ENCODE measurements at regions not wholly inside any gene's neighbourhood (a gene's known extent, or its start where the extent isn't known, plus 50 kb on each side); places are given as distances from the start of the nearest gene placed in this dataset.

DNA sequence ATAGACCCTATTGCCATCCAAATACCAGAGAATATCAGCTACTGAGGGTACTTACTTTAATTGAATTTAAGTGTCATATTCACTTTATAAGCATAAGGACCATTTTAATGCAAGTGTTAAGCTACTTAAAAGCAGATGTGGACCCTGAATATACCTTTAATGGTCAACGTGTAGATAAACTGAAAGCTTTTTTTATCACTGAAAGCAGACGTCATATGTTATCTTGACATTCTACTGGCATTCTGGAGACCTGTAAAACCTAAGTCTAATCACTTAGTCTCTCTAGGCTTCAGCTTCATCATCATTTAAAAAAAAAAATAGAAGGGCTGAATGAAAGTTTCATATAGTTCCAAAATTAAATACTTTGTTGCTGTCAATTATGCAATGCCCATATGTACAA, 116.5 kb downstream of the ELAPOR2 start:
- no peak for DNase-seq

DNA sequence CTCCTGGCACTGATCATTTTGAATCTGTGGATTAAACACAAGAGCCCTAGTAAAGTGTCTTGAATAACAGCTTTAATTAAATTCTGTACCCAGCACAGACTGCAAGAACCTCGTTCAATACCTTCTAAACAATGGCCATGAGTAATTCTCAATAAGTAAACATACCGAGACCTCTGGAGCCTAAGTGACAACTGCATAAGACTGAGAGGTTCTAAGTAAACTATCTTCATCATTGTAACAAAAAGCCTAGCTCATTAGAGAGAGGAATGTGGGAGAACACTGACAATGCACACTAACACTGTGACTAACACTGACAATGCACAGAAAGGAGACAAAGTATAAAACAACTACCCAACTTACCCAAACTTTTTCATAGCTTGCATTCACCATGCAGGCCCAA, 117.4 kb downstream of the ELAPOR2 start:
- DNase-seq = no peak

DNA sequence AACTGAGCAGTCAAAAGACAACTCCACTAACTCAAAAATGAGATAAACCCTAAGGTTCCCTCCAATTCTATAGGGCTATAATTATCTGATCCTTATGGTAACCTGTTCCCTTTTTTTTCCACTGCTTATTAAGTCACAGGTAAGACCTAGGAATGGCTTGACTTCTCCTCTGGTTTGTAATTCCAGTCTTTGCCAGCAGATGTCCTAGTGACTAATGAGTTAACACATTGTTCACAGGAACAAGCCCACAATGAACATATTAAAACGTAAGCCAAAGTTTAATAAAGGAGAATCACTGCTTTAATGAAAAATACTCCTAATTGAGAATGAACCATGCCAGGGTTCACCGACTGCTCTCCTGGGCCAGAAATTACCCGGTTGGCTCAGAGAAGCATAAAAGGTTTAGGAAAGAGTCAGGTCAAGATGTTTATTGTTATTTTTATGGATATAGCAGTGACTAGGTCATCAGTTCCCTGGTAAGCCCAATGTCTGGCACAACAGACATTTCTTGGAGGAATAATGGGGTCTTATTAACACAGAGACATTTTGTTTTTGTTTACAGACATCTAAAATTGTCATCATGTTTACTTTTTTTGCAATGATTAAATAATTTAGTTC, 120.1 kb downstream of the ELAPOR2 start:
- peak; percentile 77 for DNase-seq

GRCh38 chr7:86937363-86937878, 122.0 kb downstream of the ELAPOR2 start:
- no peak for DNase-seq

GRCh38 chr7:86933295-86933845, 126.1 kb downstream of the ELAPOR2 start:
- no peak for DNase-seq

DNA sequence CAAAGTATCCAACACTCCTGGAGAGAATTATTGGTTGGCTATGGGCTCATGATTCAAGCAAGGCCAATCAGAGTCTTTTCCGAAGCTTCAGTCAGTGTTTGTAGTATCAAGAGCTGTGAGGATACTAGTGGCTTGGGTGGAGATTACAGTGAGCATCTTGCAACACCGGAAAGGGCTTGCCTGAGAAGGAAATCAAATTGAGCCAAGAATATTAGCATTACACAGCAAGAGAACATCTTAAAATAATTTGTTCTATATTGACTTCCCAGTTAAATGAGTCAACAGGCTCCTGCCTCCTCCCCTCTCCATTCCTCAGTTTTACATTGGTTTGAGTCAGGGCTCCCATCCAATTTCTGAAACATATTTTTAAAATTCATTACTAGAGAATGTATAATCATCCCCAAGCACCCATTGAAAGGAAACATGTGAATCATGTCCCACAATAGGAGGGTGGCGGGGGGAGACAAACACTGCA, 127.4 kb downstream of the ELAPOR2 start:
- no peak for DNase-seq

DNA sequence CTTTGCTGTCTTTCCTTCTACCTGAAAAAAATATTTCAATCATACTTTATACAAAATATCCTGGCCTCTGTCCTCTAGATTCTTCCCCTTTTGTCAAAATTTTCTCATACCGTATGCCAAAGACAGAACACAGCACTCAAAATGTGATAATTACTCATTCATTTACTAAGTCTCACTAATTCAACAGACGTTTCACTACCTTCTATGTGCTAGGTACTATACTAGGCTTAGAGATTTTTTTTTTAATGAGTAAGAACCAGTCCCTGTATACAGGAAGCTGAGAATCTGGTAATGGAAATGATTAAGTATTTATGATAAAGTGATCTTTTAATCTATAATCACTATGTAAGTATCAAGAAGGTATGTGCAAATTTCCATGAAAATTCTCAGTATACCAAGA, 128.0 kb downstream of the ELAPOR2 start:
- no peak for DNase-seq

DNA sequence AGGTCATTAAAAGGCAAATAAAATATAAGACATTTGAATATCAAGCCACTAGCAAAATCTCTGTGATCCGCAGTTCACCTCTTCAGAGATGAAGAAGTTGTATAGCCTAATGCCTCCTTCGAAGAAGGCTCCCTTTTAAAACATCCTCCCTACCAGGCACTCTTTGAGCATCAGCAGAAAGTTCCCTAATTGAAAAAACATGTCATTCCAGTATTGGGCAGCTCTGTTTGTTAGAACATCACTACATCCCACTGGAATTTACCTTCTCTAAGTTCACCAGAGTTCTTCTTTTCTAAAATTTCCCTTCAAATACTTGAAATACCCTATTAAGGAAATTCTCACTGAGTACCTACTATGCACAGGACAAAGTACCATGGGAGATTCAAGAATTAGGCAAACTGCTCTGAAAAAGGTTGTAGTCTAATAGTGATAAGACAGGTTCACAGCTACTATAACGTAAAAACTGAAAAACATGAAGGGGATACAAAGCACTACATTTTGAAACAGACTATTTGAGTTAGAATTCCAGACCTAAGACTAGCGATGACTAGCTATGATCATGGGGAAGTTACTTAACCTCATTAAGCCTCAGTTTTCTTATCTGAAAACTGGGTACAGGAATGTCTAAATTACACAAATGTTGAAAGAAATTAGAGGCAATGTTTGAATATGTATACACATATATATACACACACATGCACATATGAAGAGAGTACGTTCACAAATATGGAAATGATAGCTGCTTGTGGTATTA, 128.7 kb downstream of the ELAPOR2 start:
- no peak for DNase-seq

GRCh38 chr7:86929293-86930109, 130.0 kb downstream of the ELAPOR2 start:
- no peak for DNase-seq

GRCh38 chr7:86928308-86928707, 131.1 kb downstream of the ELAPOR2 start:
- DNase-seq = no peak

DNA sequence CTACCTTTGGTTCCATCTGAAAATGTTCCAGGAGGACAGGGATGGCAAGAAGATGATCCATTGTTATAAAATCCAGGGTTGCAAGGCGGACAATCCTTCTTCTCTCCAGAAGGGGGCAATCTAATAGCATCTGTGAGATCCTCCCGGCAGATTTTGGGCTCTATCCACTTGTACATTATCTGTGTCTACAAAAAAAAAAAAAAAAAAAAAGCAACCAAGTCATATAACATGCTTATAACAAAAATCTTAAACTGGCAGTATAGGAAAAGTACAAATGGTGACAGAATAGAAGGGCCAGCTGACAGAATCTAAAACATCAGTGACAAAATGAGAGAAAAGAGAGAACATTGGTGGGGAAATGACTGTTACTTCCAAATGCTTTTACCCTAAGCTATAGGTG, 132.7 kb downstream of the ELAPOR2 start:
- peak; percentile 78 for DNase-seq

GRCh38 chr7:86925221-86925620, 134.2 kb downstream of the ELAPOR2 start:
- no peak for DNase-seq

GRCh38 chr7:86923527-86923926, 135.9 kb downstream of the ELAPOR2 start:
- DNase-seq = no peak

DNA sequence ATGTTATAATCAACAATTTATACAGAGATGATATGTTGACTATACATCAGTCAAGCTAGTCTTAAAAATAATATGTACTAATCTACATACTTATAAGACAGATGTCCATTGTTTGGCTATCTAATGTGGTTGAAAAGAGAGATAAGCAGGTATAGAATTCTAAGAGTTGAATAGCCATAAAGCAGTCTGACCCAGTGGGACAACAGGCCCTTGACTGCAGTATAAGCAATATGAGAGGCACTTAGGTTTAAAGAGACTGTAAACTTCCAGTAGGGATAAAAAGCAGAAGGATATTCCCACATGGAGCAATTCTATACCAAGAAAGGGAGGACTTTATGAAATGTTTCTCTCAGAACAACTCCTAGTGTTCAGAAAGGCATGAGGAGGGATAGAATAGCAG, 139.3 kb downstream of the ELAPOR2 start:
- no peak for DNase-seq

DNA sequence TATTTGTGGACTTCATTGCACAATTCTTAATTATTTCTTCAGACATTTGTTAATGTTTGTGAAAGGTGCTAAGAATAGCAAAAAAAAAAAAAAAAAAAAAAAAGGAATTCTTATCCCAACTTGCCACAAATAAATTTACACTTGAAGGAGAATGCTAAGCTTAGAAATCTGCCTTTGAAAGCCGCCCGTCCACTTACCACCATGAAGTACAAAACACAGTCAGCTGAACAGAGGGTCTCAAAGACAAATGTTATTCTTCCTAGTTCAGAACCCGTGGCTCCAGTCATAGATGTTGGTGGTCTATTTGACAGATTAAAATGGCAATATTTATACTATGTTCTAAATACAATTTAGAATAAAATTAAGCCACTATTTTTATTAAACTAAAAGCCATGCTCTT, 141.2 kb downstream of the ELAPOR2 start:
- no peak for DNase-seq

GRCh38 chr7:86916277-86916825, 143.1 kb downstream of the ELAPOR2 start:
- DNase-seq = no peak

GRCh38 chr7:86914551-86914950, 144.9 kb downstream of the ELAPOR2 start:
- peak; percentile 2 for DNase-seq
